Astrocyte of the spinal cord (primary cell): ENCODE measurements at regions not wholly inside any gene's neighbourhood (a gene's known extent, or its start where the extent isn't known, plus 50 kb on each side); places are given as distances from the start of the nearest gene placed in this dataset.
A peak's percentile ranks its signal among the peaks of the same experiment; 100 is the strongest.
"Not testable (repeated sequence)": the region's sequence is repeated elsewhere in the genome, so short reads cannot be mapped to it uniquely, and the experiment has no call there.

Source experiments
- DNase-seq: peaks from one replicate; pipeline ENCODE4 v3.0.0; 2011; ENCODE audit warnings: low read depth, low spot score
- H3K4me3 ChIP-seq: 2 replicates; pipeline ENCODE4 v1.5.1; 2011; ENCODE audit warnings: low read depth, mild to moderate bottlenecking, low read length, moderate library complexity
- CTCF ChIP-seq: IDR thresholded peaks from 2 replicates; pipeline ENCODE4 v1.5.1; 2012; ENCODE audit warnings: low read depth, mild to moderate bottlenecking, low read length, inconsistent platforms
- in situ Hi-C: cut with HindIII; loops from 2 replicates; pipeline ENCODE4 v1.10.0; 2017; ENCODE audit warnings: low sequenced_read_pairs

- no peak overlapping the region for H3K4me3 ChIP-seq
- no peak for TF ChIP-seq CTCF
- DNase-seq: no peak
- in situ Hi-C loops: no loop called here
Measured at GRCh38 chr6:144437105-144437504, 152.0 kb downstream of the UTRN start.

GRCh38 chr6:144438103-144438502 is 153.0 kb downstream of the UTRN start:
- no peak overlapping the region for H3K4me3 ChIP-seq
- DNase-seq: no peak
- in situ Hi-C loops: no loop called here
- no peak for TF ChIP-seq CTCF

- no peak for TF ChIP-seq CTCF
- DNase-seq: no peak
- no peak overlapping the region for H3K4me3 ChIP-seq
- in situ Hi-C loops: no loop called here
Measured at GRCh38 chr6:144439016-144439415, 153.9 kb downstream of the UTRN start.

- H3K4me3 ChIP-seq, in situ Hi-C loops, DNase-seq: not testable (repeated sequence)
Measured at GRCh38 chr6:144441801-144442200, 156.7 kb downstream of the UTRN start.

- H3K4me3 ChIP-seq: no peak overlapping the region
- DNase-seq: no peak
- TF ChIP-seq CTCF: no peak
- in situ Hi-C loops: no loop called here
Measured at GRCh38 chr6:144443157-144443556, 158.0 kb downstream of the UTRN start.

GRCh38 chr6:144447472-144447871 is 162.3 kb downstream of the UTRN start:
- in situ Hi-C loops: no loop called here
- peak; percentile 8 for DNase-seq
- TF ChIP-seq CTCF: no peak
- no peak overlapping the region for H3K4me3 ChIP-seq

- TF ChIP-seq CTCF: no peak
- no peak overlapping the region for H3K4me3 ChIP-seq
- in situ Hi-C loops: no loop called here
- no peak for DNase-seq
Measured at GRCh38 chr6:144449218-144449617, 164.1 kb downstream of the UTRN start.
